ENCODE measurements at regions not wholly inside any gene's neighbourhood (a gene's known extent, or its start where the extent isn't known, plus 50 kb on each side); places are given as distances from the start of the nearest gene placed in this dataset.

- no peak for TF ChIP-seq POLR2AphosphoS5 (IDR thresholded peaks at IDR 0.05)
- no peak for TF ChIP-seq CTCF (IDR thresholded peaks at IDR 0.05)
- TF ChIP-seq POLR2A (IDR thresholded peaks at IDR 0.05; ENCODE audit: low read depth): no peak
Measured at GRCh38 chr4:177803151-177803550, 360.9 kb upstream of the AGA start.

Measured in esophagus muscularis mucosa (tissue), 3 donors.